OCI-LY7 (cell line): ENCODE measurements at regions not wholly inside any gene's neighbourhood (a gene's known extent, or its start where the extent isn't known, plus 50 kb on each side); places are given as distances from the start of the nearest gene placed in this dataset.

Source experiments
- CTCF ChIP-seq: fragments of 200-600 bp; sonication (generic); conservative IDR thresholded peaks from 2 replicates; pipeline ENCODE4 v1.5.1; 2014; ENCODE audit warnings: mild to moderate bottlenecking, antibody characterized with exemption, low read length, moderate library complexity, mixed read lengths
- EZH2phosphoT487 ChIP-seq: fragments of 200-600 bp; sonication (generic); IDR thresholded peaks from 2 replicates; pipeline ENCODE4 v1.6.1; 2018; ENCODE audit warnings: low read depth, borderline replicate concordance, mild to moderate bottlenecking, mixed run types, antibody characterized with exemption, low read length, moderate library complexity, mixed read lengths

GRCh38 chr2:150903461-150903860, 358.2 kb downstream of the RBM43 start:
- TF ChIP-seq CTCF = no peak
- no peak for TF ChIP-seq EZH2phosphoT487
